Transverse colon (tissue), 3 donors: ENCODE measurements at regions not wholly inside any gene's neighbourhood (a gene's known extent, or its start where the extent isn't known, plus 50 kb on each side); places are given as distances from the start of the nearest gene placed in this dataset.
"Not testable (repeated sequence)": the region's sequence is repeated elsewhere in the genome, so short reads cannot be mapped to it uniquely, and the experiment has no call there.

Source experiments
- EP300 ChIP-seq: sonication (generic); formaldehyde crosslinking; IDR thresholded peaks from one replicate; pipeline ENCODE4 v1.6.1; 2017; ENCODE audit warnings: antibody characterized with exemption, low read depth
- POLR2A ChIP-seq: fragments of 450-650 bp; IDR thresholded peaks from one replicate; pipeline ENCODE4 v1.6.1; 2016; ENCODE audit warnings: antibody characterized with exemption, mild to moderate bottlenecking, moderate library complexity
- TF ChIP-seq, protein P1 (sequence below), 5 experiments: fragments of 200-600 bp in 3 of 5; fragments of 450-650 bp in 2 of 5; sonication (generic) in 3 of 5; IDR thresholded peaks; 1 replicate in 2 of 5; 2 replicates in 3 of 5; pipeline ENCODE4 v1.5.1; 2016 to 2017; ENCODE audit warnings: antibody characterized with exemption in 5 of 5, inconsistent platforms in 3 of 5, mild to moderate bottlenecking in 2 of 5, moderate library complexity in 1 of 5

DNA sequence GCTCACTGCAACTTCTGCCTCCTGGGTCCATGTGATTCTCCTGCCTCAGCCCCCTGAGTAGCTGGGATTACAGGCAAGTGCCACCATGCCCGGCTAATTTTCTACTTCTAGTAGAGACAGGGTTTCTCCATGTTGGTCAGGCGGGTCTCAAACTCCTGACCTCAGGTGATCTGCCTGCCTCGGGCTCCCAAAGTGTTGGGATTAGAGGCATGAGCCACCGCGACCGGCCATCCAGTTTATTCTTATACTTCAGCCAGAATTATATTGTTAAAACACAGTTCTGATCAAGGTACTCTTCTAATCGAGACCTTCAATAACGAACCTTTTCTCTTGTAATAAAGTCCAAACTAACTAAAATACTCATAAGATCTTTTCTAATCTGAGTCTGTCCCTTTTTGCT, 119.6 kb upstream of the FAR2 start:
- TF ChIP-seq, protein P1, sequence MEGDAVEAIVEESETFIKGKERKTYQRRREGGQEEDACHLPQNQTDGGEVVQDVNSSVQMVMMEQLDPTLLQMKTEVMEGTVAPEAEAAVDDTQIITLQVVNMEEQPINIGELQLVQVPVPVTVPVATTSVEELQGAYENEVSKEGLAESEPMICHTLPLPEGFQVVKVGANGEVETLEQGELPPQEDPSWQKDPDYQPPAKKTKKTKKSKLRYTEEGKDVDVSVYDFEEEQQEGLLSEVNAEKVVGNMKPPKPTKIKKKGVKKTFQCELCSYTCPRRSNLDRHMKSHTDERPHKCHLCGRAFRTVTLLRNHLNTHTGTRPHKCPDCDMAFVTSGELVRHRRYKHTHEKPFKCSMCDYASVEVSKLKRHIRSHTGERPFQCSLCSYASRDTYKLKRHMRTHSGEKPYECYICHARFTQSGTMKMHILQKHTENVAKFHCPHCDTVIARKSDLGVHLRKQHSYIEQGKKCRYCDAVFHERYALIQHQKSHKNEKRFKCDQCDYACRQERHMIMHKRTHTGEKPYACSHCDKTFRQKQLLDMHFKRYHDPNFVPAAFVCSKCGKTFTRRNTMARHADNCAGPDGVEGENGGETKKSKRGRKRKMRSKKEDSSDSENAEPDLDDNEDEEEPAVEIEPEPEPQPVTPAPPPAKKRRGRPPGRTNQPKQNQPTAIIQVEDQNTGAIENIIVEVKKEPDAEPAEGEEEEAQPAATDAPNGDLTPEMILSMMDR (IDR thresholded peaks at IDR 0.05), result not testable (repeated sequence)
- not testable (repeated sequence) for TF ChIP-seq POLR2A, EP300
